SJCRH30 (cell line): ENCODE measurements at regions not wholly inside any gene's neighbourhood (a gene's known extent, or its start where the extent isn't known, plus 50 kb on each side); places are given as distances from the start of the nearest gene placed in this dataset.
"Not testable (repeated sequence)": the region's sequence is repeated elsewhere in the genome, so short reads cannot be mapped to it uniquely, and the experiment has no call there.

Experiments
- DNase-seq, 2 experiments: peaks; one replicate each; pipeline ENCODE4 v3.0.0-alpha.2; 2015 to 2020
- H3K27ac ChIP-seq: fragments of 250-450 bp; sonication (Bioruptor Pico); 2 replicates; pipeline ENCODE4 v1.5.1; 2020; ENCODE audit warnings: mild to moderate bottlenecking, moderate library complexity
- H3K27me3 ChIP-seq: fragments of 250-450 bp; sonication (Bioruptor Pico); 2 replicates; pipeline ENCODE4 v1.5.1; 2020; ENCODE audit warnings: mild to moderate bottlenecking, moderate library complexity
- H3K36me3 ChIP-seq: fragments of 250-450 bp; sonication (Bioruptor Pico); 2 replicates; pipeline ENCODE4 v1.5.1; 2020; ENCODE audit warnings: mild to moderate bottlenecking, moderate library complexity
- H3K4me1 ChIP-seq: fragments of 250-450 bp; sonication (Bioruptor Pico); 2 replicates; pipeline ENCODE4 v1.5.1; 2020; ENCODE audit warnings: mild to moderate bottlenecking, moderate library complexity
- H3K4me3 ChIP-seq: fragments of 250-450 bp; sonication (Bioruptor Pico); 2 replicates; pipeline ENCODE4 v1.5.1; 2020; ENCODE audit warnings: mild to moderate bottlenecking, moderate library complexity
- H3K9me3 ChIP-seq: fragments of 250-450 bp; sonication (Bioruptor Pico); replicated peaks from 2 replicates; pipeline ENCODE4 v1.5.1; 2020; ENCODE audit warnings: mild to moderate bottlenecking, moderate library complexity

DNA sequence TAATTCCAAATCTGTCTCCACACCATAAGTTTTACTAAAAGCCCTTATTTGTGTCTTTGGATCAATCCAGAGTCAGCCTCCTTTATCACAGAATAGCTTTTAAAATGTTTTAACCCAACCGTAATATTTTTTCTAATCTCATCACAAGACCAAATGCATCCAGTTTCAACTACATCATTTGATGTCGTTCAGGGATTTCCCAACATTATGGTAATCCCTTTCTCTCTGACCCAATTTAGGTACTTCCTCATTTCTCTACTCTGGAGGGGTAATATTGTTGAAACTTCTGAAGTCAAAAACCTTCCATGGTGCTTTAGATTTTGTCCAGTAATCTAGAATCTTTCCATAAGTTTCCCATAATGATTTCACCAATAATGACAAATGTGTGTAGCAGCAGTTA, 596.8 kb downstream of the SOX5 start:
- DNase-seq, result no peak
- H3K4me3 ChIP-seq, result no peak overlapping the region

GRCh38 chr12:23354800-23355199, 594.7 kb downstream of the SOX5 start:
- H3K9me3 ChIP-seq, result no peaks in the 10 kb centered on the region
- no peak overlapping the region for H3K4me3 ChIP-seq
- no peak for DNase-seq
- no peaks in the 10 kb centered on the region for H3K4me1 ChIP-seq
- H3K27ac ChIP-seq, result no peak overlapping the region
- no peaks in the 10 kb centered on the region for H3K27me3 ChIP-seq
- no peaks in the 10 kb centered on the region for H3K36me3 ChIP-seq

More for the DNA sequence above, 596.8 kb downstream of the SOX5 start:
- Histone ChIP-seq H3K36me3 (no peaks in the 10 kb centered on the region), H3K4me1 (no peaks in the 10 kb centered on the region), H3K27me3 (no peaks in the 10 kb centered on the region), H3K9me3 (no peaks in the 10 kb centered on the region), H3K27ac (no peak overlapping the region)

DNA sequence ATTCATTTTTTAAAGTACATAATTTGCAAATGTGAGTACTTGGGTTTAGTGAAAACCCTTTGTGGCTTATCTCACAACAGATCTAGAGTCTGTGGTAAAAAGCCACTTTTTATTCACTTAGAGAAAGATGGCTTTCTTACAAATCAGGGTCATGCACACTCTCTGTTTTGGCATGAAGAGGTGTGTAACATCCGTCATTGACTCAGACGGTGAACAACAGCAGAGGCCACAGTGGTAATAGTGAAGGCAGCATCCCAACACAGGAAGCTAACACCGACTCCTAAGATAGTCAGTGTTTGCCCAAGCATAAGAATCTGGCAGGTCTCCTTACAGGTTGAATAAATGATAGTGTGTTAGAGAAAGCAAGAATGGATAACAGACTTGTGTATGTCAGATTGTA, 593.0 kb downstream of the SOX5 start:
- Histone ChIP-seq H3K27me3 (no peaks in the 10 kb centered on the region), H3K27ac (no peak overlapping the region), H3K9me3 (no peaks in the 10 kb centered on the region), H3K4me3 (no peak overlapping the region), H3K4me1 (no peaks in the 10 kb centered on the region), H3K36me3 (no peaks in the 10 kb centered on the region)
- DNase-seq, result no peak

- H3K4me1 ChIP-seq, result no peaks in the 10 kb centered on the region
- H3K4me3 ChIP-seq, result no peak overlapping the region
- H3K36me3 ChIP-seq, result no peaks in the 10 kb centered on the region
- no peaks in the 10 kb centered on the region for H3K9me3 ChIP-seq
- H3K27me3 ChIP-seq, result no peaks in the 10 kb centered on the region
- no peak overlapping the region for H3K27ac ChIP-seq
- no peak for DNase-seq
Observed at GRCh38 chr12:23356927-23357708, 592.4 kb downstream of the SOX5 start.

GRCh38 chr12:23359975-23360701, 589.3 kb downstream of the SOX5 start:
- Histone ChIP-seq H3K9me3 (no peaks in the 10 kb centered on the region), H3K36me3 (no peaks in the 10 kb centered on the region), H3K27ac (no peak overlapping the region), H3K4me1 (no peaks in the 10 kb centered on the region), H3K27me3 (no peaks in the 10 kb centered on the region), H3K4me3 (no peak overlapping the region)
- DNase-seq, result no peak

DNA sequence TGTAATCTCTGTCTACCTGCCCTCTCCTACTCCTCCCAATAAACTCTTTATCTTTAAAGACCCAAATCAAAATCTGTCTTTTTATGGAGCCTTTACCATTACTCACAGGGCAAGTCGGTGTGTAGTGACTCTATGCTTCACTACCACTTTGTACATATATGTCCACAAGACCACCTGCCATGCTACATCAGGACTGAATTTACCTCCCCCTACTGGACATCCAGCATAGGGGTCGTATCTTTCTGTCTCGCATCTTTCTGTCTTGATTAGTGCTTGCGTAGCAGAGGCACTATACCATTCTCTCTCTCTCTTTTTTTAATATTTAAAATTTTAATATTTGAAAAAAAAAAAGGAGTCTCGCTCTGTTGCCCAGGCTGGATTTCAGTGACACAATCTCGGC, 587.5 kb downstream of the SOX5 start:
- no peaks in the 10 kb centered on the region for H3K9me3 ChIP-seq
- H3K27ac ChIP-seq, result no peak overlapping the region
- peak in 1 of 2 experiments; percentile 26 for DNase-seq
- H3K36me3 ChIP-seq, result no peaks in the 10 kb centered on the region
- no peaks in the 10 kb centered on the region for H3K4me1 ChIP-seq
- no peak overlapping the region for H3K4me3 ChIP-seq
- no peaks in the 10 kb centered on the region for H3K27me3 ChIP-seq

DNA sequence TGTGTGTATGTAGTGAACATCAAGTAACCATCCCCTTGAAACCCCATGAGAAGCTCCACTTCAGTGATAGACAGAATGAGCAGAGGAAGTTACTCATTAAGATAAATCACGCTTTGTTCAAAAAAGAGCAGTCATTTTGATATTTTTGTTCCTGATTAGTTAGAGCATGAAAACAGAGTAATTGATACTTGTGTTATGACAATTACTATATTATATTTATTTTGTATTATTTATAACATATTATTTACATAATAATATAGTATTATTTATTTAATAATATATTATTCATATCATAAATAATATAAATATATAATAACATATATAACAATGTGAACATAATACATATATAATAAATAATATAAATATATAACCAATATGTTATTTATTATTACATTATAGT, 580.9 kb downstream of the SOX5 start:
- H3K9me3 ChIP-seq, result no peaks in the 10 kb centered on the region
- no peaks in the 10 kb centered on the region for H3K4me1 ChIP-seq
- no peak overlapping the region for H3K27ac ChIP-seq
- H3K36me3 ChIP-seq, result no peaks in the 10 kb centered on the region
- no peaks in the 10 kb centered on the region for H3K27me3 ChIP-seq
- no peak overlapping the region for H3K4me3 ChIP-seq
- no peak for DNase-seq

GRCh38 chr12:23375621-23376020, 573.8 kb downstream of the SOX5 start:
- Histone ChIP-seq H3K4me3 (no peak overlapping the region), H3K36me3 (no peaks in the 10 kb centered on the region), H3K4me1 (no peaks in the 10 kb centered on the region), H3K27ac (no peak overlapping the region), H3K27me3 (no peaks in the 10 kb centered on the region), H3K9me3 (no peaks in the 10 kb centered on the region)
- no peak for DNase-seq

GRCh38 chr12:23376238-23376637, 573.2 kb downstream of the SOX5 start:
- peak in 1 of 2 experiments; percentile 5 for DNase-seq
- Histone ChIP-seq H3K4me3 (no peak overlapping the region), H3K36me3 (no peaks in the 10 kb centered on the region), H3K4me1 (no peaks in the 10 kb centered on the region), H3K27me3 (no peaks in the 10 kb centered on the region), H3K27ac (no peak overlapping the region), H3K9me3 (no peaks in the 10 kb centered on the region; the same call in 1 of the 2 replicates)

- no peaks in the 10 kb centered on the region for H3K27me3 ChIP-seq
- H3K9me3 ChIP-seq, result no peaks in the 10 kb centered on the region; the same call in 1 of the 2 replicates
- DNase-seq, result no peak
- no peaks in the 10 kb centered on the region for H3K4me1 ChIP-seq
- no peaks in the 10 kb centered on the region for H3K36me3 ChIP-seq
- no peak overlapping the region for H3K4me3 ChIP-seq
- no peak overlapping the region for H3K27ac ChIP-seq
Observed at GRCh38 chr12:23380419-23381100, 568.9 kb downstream of the SOX5 start.

DNA sequence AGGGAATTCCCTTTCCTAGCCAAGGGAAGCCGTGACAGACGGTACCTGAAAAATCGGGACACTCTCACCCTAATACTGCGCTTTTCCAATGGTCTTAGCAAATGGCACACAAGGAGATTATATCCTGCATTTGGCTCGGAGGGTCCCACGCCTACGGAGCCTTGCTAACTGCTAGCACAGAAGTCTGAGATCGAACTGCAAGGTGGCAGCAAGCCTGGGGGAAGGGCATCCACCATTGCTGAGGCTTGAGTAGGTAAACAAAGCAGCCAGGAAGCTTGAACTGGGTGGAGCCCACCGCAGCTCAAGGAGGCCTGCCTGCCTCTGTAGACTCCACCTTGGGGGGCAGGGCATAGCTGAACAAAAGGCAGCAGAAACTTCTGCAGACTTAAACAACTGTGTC, 560.6 kb downstream of the SOX5 start:
- H3K4me3 ChIP-seq, H3K9me3 ChIP-seq, H3K27ac ChIP-seq, H3K27me3 ChIP-seq, H3K4me1 ChIP-seq, DNase-seq, H3K36me3 ChIP-seq: not testable (repeated sequence)

- not testable (repeated sequence) for H3K36me3 ChIP-seq
Observed at GRCh38 chr12:23389315-23389714, 560.2 kb downstream of the SOX5 start.

GRCh38 chr12:23399402-23399933, 550.0 kb downstream of the SOX5 start:
- no peak overlapping the region for H3K4me3 ChIP-seq
- no peak overlapping the region for H3K27ac ChIP-seq
- no peaks in the 10 kb centered on the region for H3K4me1 ChIP-seq
- no peaks in the 10 kb centered on the region for H3K9me3 ChIP-seq
- H3K27me3 ChIP-seq, result no peaks in the 10 kb centered on the region
- DNase-seq, result no peak
- no peaks in the 10 kb centered on the region for H3K36me3 ChIP-seq

More at GRCh38 chr12:23389315-23389714, 560.2 kb downstream of the SOX5 start:
- H3K27ac ChIP-seq, H3K4me1 ChIP-seq, H3K27me3 ChIP-seq, H3K4me3 ChIP-seq, DNase-seq, H3K9me3 ChIP-seq: not testable (repeated sequence)

GRCh38 chr12:23415180-23415579, 534.3 kb downstream of the SOX5 start:
- H3K27me3 ChIP-seq, result no peaks in the 10 kb centered on the region
- DNase-seq, result no peak
- no peaks in the 10 kb centered on the region for H3K9me3 ChIP-seq
- H3K4me1 ChIP-seq, result no peaks in the 10 kb centered on the region
- no peaks in the 10 kb centered on the region for H3K36me3 ChIP-seq
- H3K4me3 ChIP-seq, result no peak overlapping the region
- no peak overlapping the region for H3K27ac ChIP-seq

- Histone ChIP-seq H3K4me1 (no peaks in the 10 kb centered on the region), H3K27ac (no peak overlapping the region), H3K4me3 (no peak overlapping the region), H3K36me3 (no peaks in the 10 kb centered on the region), H3K9me3 (no peaks in the 10 kb centered on the region), H3K27me3 (no peaks in the 10 kb centered on the region)
- no peak for DNase-seq
Observed at GRCh38 chr12:23421556-23421955, 527.9 kb downstream of the SOX5 start.
